Nephron progenitor cell (in vitro differentiated cells): ENCODE measurements at regions not wholly inside any gene's neighbourhood (a gene's known extent, or its start where the extent isn't known, plus 50 kb on each side); places are given as distances from the start of the nearest gene placed in this dataset.

Experiments used
- DNase-seq: peaks from one replicate; pipeline ENCODE4 v3.0.0; 2021
- H3K27ac Mint-ChIP-seq: 2 replicates; pipeline ENCODE4 v1.8.0; 2021; ENCODE audit warnings: mild to moderate bottlenecking, moderate library complexity, mixed read lengths
- H3K27me3 Mint-ChIP-seq: 2 replicates; pipeline ENCODE4 v1.8.0; 2021; ENCODE audit warnings: mild to moderate bottlenecking, low read depth, mixed read lengths; ENCODE audit not compliant: poor library complexity
- H3K36me3 Mint-ChIP-seq: 2 replicates; pipeline ENCODE4 v1.8.0; 2021; ENCODE audit warnings: low read depth, mixed read lengths
- H3K4me1 Mint-ChIP-seq: 2 replicates; pipeline ENCODE4 v1.8.0; 2021; ENCODE audit warnings: mixed read lengths
- H3K4me3 Mint-ChIP-seq: 2 replicates; pipeline ENCODE4 v1.8.0; 2021; ENCODE audit warnings: mild to moderate bottlenecking, moderate library complexity, mixed read lengths
- H3K9me3 Mint-ChIP-seq: 2 replicates; pipeline ENCODE4 v1.8.0; 2021; ENCODE audit warnings: mild to moderate bottlenecking, moderate library complexity, mixed read lengths
- CTCF ChIP-seq: fragments of 200-600 bp; sonication (generic); IDR thresholded peaks from 2 replicates; pipeline ENCODE4 v1.5.0; 2021; ENCODE audit warnings: antibody characterized with exemption

GRCh38 chr1:238360474-238360873 lies 469.8 kb upstream of the ZP4 start:
- no peaks in the 10 kb centered on the region for H3K4me1 Mint-ChIP-seq
- no peak for DNase-seq
- no peaks in the 10 kb centered on the region for H3K36me3 Mint-ChIP-seq

GRCh38 chr1:238350471-238350870 lies 459.7 kb upstream of the ZP4 start:
- Mint-ChIP-seq H3K27me3 (peaks cover 6% of the 10 kb centered on the region), H3K27ac (no peak overlapping the region), H3K4me1 (no peaks in the 10 kb centered on the region), H3K9me3 (peaks cover 4% of the 10 kb centered on the region), H3K36me3 (no peaks in the 10 kb centered on the region), H3K4me3 (no peak overlapping the region)
- DNase-seq, result no peak
- TF ChIP-seq CTCF, result no peak

More at GRCh38 chr1:238360474-238360873, 469.8 kb upstream of the ZP4 start:
- Mint-ChIP-seq H3K27ac (no peak overlapping the region), H3K9me3 (no peaks in the 10 kb centered on the region), H3K27me3 (peaks cover 3% of the 10 kb centered on the region), H3K4me3 (no peak overlapping the region)
- TF ChIP-seq CTCF, result no peak

GRCh38 chr1:238346340-238346739 lies 455.6 kb upstream of the ZP4 start:
- Mint-ChIP-seq H3K27ac (no peak overlapping the region), H3K9me3 (peaks cover 4% of the 10 kb centered on the region), H3K4me1 (no peaks in the 10 kb centered on the region), H3K27me3 (peaks cover 4% of the 10 kb centered on the region), H3K4me3 (no peak overlapping the region), H3K36me3 (no peaks in the 10 kb centered on the region)
- no peak for DNase-seq
- no peak for TF ChIP-seq CTCF

- DNase-seq, result no peak
- no peak for TF ChIP-seq CTCF
- Mint-ChIP-seq H3K4me1 (no peaks in the 10 kb centered on the region), H3K27ac (no peak overlapping the region), H3K9me3 (peaks cover 4% of the 10 kb centered on the region), H3K4me3 (no peak overlapping the region), H3K36me3 (no peaks in the 10 kb centered on the region), H3K27me3 (peaks cover 4% of the 10 kb centered on the region)
Measured at GRCh38 chr1:238345837-238346236, 455.1 kb upstream of the ZP4 start.

- Mint-ChIP-seq H3K4me1 (no peaks in the 10 kb centered on the region), H3K36me3 (no peaks in the 10 kb centered on the region), H3K27me3 (peaks cover 4% of the 10 kb centered on the region), H3K4me3 (no peak overlapping the region), H3K9me3 (peaks cover 5% of the 10 kb centered on the region), H3K27ac (no peak overlapping the region)
- DNase-seq, result no peak
- TF ChIP-seq CTCF, result no peak
Measured at GRCh38 chr1:238343852-238344251, 453.1 kb upstream of the ZP4 start.

- Mint-ChIP-seq H3K27me3 (no peaks in the 10 kb centered on the region), H3K36me3 (no peaks in the 10 kb centered on the region), H3K9me3 (peaks cover 15% of the 10 kb centered on the region), H3K27ac (no peak overlapping the region), H3K4me1 (peaks cover 2% of the 10 kb centered on the region), H3K4me3 (no peak overlapping the region)
- DNase-seq, result no peak
- no peak for TF ChIP-seq CTCF
Measured at GRCh38 chr1:238341395-238341794, 450.7 kb upstream of the ZP4 start.
